OCI-LY1 (cell line): ENCODE measurements at regions not wholly inside any gene's neighbourhood (a gene's known extent, or its start where the extent isn't known, plus 50 kb on each side); places are given as distances from the start of the nearest gene placed in this dataset.

Source experiments
- H2AFZ ChIP-seq: fragments of 200-600 bp; sonication (generic), shearing (Covaris generic); 2 replicates; pipeline ENCODE4 v1.6.0; 2014; ENCODE audit warnings: antibody characterized with exemption, mild to moderate bottlenecking, low read length
- H3F3A ChIP-seq: fragments of 200-600 bp; sonication (generic), shearing (Covaris generic); 2 replicates; pipeline ENCODE4 v1.6.0; 2014; ENCODE audit warnings: mild to moderate bottlenecking, antibody characterized with exemption, low read length, moderate library complexity; ENCODE audit not compliant: insufficient read depth
- H3K27ac ChIP-seq: fragments of 200-600 bp; sonication (generic); 2 replicates; pipeline ENCODE4 v1.5.1; 2014; ENCODE audit warnings: low read length, mixed run types, mild to moderate bottlenecking, low read depth; ENCODE audit not compliant: poor library complexity, severe bottlenecking
- H3K27me3 ChIP-seq: fragments of 200-600 bp; sonication (generic); 2 replicates; pipeline ENCODE4 v1.6.0; 2014; ENCODE audit warnings: antibody characterized with exemption, mild to moderate bottlenecking, low read length, moderate library complexity; ENCODE audit not compliant: insufficient read depth
- H3K36me3 ChIP-seq: fragments of 200-600 bp; sonication (generic); 2 replicates; pipeline ENCODE4 v1.6.1; 2014; ENCODE audit warnings: mild to moderate bottlenecking, antibody characterized with exemption, low read length, moderate library complexity, mixed read lengths; ENCODE audit not compliant: insufficient read depth
- H3K4me1 ChIP-seq: fragments of 200-600 bp; sonication (generic); 2 replicates; pipeline ENCODE4 v1.5.1; 2014; ENCODE audit warnings: mild to moderate bottlenecking, low read length, moderate library complexity; ENCODE audit not compliant: insufficient read depth, severe bottlenecking
- H3K4me2 ChIP-seq: fragments of 200-600 bp; sonication (generic), shearing (Covaris generic); 2 replicates; pipeline ENCODE4 v1.6.1; 2014; ENCODE audit warnings: low read length
- H3K4me3 ChIP-seq: fragments of 200-600 bp; sonication (generic); 2 replicates; pipeline ENCODE4 v1.5.1; 2014; ENCODE audit warnings: low read length, low read depth, mild to moderate bottlenecking, mixed read lengths; ENCODE audit not compliant: poor library complexity, severe bottlenecking
- H3K79me2 ChIP-seq: fragments of 200-600 bp; shearing (Covaris generic); 2 replicates; pipeline ENCODE4 v1.6.1; 2016; ENCODE audit warnings: mixed run types, low read length, mixed read lengths; ENCODE audit not compliant: insufficient read depth
- H3K9ac ChIP-seq: fragments of 200-600 bp; sonication (generic), shearing (Covaris generic); 2 replicates; pipeline ENCODE4 v1.6.1; 2014; ENCODE audit warnings: mild to moderate bottlenecking, low read length, mixed read lengths
- H3K9me2 ChIP-seq: fragments of 200-600 bp; sonication (generic), shearing (Covaris generic); 2 replicates; pipeline ENCODE4 v1.6.1; 2014; ENCODE audit warnings: low read depth, mild to moderate bottlenecking, low read length, mixed read lengths
- H3K9me3 ChIP-seq: fragments of 200-600 bp; shearing (Covaris generic); 2 replicates; pipeline ENCODE4 v1.6.1; 2014; ENCODE audit warnings: low read length, mixed read lengths
- H4K20me1 ChIP-seq: fragments of 200-600 bp; sonication (generic), shearing (Covaris generic); 2 replicates; pipeline ENCODE4 v1.6.0; 2016; ENCODE audit warnings: mild to moderate bottlenecking, low read length; ENCODE audit not compliant: insufficient read depth
- EZH2 ChIP-seq: fragments of 200-600 bp; sonication (generic), shearing (Covaris generic); IDR thresholded peaks from 2 replicates; pipeline ENCODE4 v1.8.0; 2017; ENCODE audit warnings: borderline replicate concordance, mixed run types, mild to moderate bottlenecking, antibody characterized with exemption, low read length, moderate library complexity, mixed read lengths
- TF ChIP-seq, protein P1 (sequence below): fragments of 200-600 bp; sonication (generic), shearing (Covaris generic); IDR thresholded peaks from 2 replicates; pipeline ENCODE4 v1.5.1; 2017; ENCODE audit warnings: mild to moderate bottlenecking, antibody characterized with exemption, low read length, moderate library complexity, mixed read lengths

DNA sequence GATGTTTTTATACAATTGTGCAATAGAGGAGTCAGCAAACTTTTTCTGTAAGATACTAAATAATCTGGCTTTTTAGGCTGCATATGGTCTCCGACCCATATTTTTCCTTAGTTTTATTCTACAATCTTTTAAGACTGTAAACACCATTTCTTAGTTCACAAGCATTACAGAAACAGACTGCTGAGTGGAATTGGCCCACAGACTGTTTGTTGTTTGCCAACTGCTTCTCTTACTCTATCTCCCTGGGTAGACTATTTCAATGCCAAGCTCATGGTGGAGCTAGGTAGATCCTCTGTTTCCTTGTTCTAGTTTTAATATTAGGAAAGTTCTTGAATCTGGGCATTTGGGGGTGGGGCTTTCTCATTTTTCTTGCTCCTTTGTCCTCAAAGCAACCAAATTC lies 857.6 kb downstream of the TLE1 start:
- H3K9ac ChIP-seq, result no peak overlapping the region
- H3K4me1 ChIP-seq, result no peaks in the 10 kb centered on the region
- no peak overlapping the region for H3K27ac ChIP-seq
- H3K27me3 ChIP-seq, result no peaks in the 10 kb centered on the region
- no peaks in the 10 kb centered on the region for H3F3A ChIP-seq
- H3K4me3 ChIP-seq, result no peak overlapping the region
- no peak overlapping the region for H2AFZ ChIP-seq
- no peaks in the 10 kb centered on the region for H3K9me3 ChIP-seq
- no peaks in the 10 kb centered on the region for H3K79me2 ChIP-seq
- TF ChIP-seq, protein P1, sequence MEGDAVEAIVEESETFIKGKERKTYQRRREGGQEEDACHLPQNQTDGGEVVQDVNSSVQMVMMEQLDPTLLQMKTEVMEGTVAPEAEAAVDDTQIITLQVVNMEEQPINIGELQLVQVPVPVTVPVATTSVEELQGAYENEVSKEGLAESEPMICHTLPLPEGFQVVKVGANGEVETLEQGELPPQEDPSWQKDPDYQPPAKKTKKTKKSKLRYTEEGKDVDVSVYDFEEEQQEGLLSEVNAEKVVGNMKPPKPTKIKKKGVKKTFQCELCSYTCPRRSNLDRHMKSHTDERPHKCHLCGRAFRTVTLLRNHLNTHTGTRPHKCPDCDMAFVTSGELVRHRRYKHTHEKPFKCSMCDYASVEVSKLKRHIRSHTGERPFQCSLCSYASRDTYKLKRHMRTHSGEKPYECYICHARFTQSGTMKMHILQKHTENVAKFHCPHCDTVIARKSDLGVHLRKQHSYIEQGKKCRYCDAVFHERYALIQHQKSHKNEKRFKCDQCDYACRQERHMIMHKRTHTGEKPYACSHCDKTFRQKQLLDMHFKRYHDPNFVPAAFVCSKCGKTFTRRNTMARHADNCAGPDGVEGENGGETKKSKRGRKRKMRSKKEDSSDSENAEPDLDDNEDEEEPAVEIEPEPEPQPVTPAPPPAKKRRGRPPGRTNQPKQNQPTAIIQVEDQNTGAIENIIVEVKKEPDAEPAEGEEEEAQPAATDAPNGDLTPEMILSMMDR, result no peak
- TF ChIP-seq EZH2, result no peak
- no peaks in the 10 kb centered on the region for H3K9me2 ChIP-seq
- H3K4me2 ChIP-seq, result no peak overlapping the region
- H3K36me3 ChIP-seq, result no peaks in the 10 kb centered on the region
- no peaks in the 10 kb centered on the region for H4K20me1 ChIP-seq

DNA sequence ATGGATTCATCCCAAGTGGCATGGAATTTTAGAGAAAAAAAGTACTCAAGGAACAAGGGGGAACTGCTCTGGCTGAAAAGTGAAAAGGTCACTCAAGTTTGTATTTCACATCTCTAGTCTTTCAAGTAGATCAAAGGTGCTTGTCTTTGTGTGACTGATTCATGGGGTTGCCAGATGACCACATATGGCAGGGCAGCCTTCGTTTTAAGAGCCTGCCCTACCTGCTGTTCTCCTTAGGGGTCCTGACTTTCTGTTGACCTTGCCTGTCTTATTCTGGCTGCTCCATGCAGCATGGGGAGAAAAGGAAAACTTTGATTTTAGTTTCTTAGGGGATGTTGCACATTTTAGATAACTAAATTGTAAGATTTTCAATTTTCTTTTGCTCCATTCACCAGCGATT lies 877.7 kb downstream of the TLE1 start:
- Histone ChIP-seq H3F3A (no peaks in the 10 kb centered on the region), H3K36me3 (no peaks in the 10 kb centered on the region), H3K4me3 (no peak overlapping the region), H3K9me2 (no peaks in the 10 kb centered on the region), H3K9ac (no peak overlapping the region), H3K4me2 (no peak overlapping the region), H3K4me1 (no peaks in the 10 kb centered on the region), H3K9me3 (no peaks in the 10 kb centered on the region), H3K79me2 (no peaks in the 10 kb centered on the region), H3K27me3 (no peaks in the 10 kb centered on the region), H3K27ac (no peak overlapping the region), H4K20me1 (no peaks in the 10 kb centered on the region), H2AFZ (no peak overlapping the region)
- TF ChIP-seq EZH2, result no peak
- TF ChIP-seq, protein P1, result no peak

DNA sequence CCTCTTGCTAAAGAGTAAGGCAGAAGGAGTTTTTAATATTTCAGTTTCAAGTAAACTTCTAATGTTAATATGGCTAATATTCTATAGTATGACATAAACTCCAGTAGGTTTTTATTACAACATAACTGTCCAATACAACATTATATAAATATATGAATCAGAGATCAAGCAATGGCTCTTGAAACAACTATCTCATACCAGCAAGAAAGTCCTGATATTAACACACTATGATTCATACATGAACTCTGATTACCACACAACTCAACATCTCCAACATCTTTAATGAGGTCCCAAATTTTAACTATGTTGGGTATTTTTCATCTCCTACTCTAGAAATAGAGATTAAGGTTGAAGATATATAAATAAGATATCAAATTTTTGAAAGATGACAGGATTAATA lies 878.3 kb downstream of the TLE1 start:
- H3K4me1 ChIP-seq, result no peaks in the 10 kb centered on the region
- H2AFZ ChIP-seq, result no peak overlapping the region
- H3K27ac ChIP-seq, result no peak overlapping the region
- no peak overlapping the region for H3K4me2 ChIP-seq
- H3K4me3 ChIP-seq, result no peak overlapping the region
- H3F3A ChIP-seq, result no peaks in the 10 kb centered on the region
- no peak overlapping the region for H3K9ac ChIP-seq
- no peaks in the 10 kb centered on the region for H3K79me2 ChIP-seq
- TF ChIP-seq EZH2, result no peak
- TF ChIP-seq, protein P1, result no peak
- H4K20me1 ChIP-seq, result no peaks in the 10 kb centered on the region
- H3K27me3 ChIP-seq, result no peaks in the 10 kb centered on the region
- H3K9me2 ChIP-seq, result no peaks in the 10 kb centered on the region
- H3K36me3 ChIP-seq, result no peaks in the 10 kb centered on the region
- H3K9me3 ChIP-seq, result no peaks in the 10 kb centered on the region
